ENCODE measurements at regions not wholly inside any gene's neighbourhood (a gene's known extent, or its start where the extent isn't known, plus 50 kb on each side); places are given as distances from the start of the nearest gene placed in this dataset.

GRCh38 chr7:49583440-49583839 is 190.0 kb upstream of the VWC2 start:
- Histone ChIP-seq H3K27me3 (ENCODE audit: control insufficient read depth, insufficient read depth, low read length) (no peaks in the 10 kb centered on the region), H3K4me3 (ENCODE audit: insufficient read depth, low read depth, low read length) (no peak overlapping the region), H3K56ac (ENCODE audit: extremely low read depth, insufficient read depth, low read length) (no peak overlapping the region), H3K18ac (ENCODE audit: low read depth, low read length) (no peak overlapping the region), H4K5ac (ENCODE audit: low read depth, low read length) (no peak overlapping the region), H3K4me2 (ENCODE audit: low read depth, low read length) (no peak overlapping the region), H2BK120ac (ENCODE audit: low read depth, low read length) (no peak overlapping the region), H4K20me1 (ENCODE audit: insufficient read depth, low read length) (no peaks in the 10 kb centered on the region), H2AK5ac (ENCODE audit: low read depth, low read length) (no peak overlapping the region), H2BK20ac (ENCODE audit: low read depth, low read length) (no peak overlapping the region), H3K4me1 (ENCODE audit: control insufficient read depth, insufficient read depth, low read length) (no peaks in the 10 kb centered on the region), H2AK9ac (replicated peaks; ENCODE audit: low read depth, low read length, poor library complexity) (no peak overlapping the region), H3K36me3 (ENCODE audit: control insufficient read depth, insufficient read depth, low read length) (no peaks in the 10 kb centered on the region), H3K9me1 (ENCODE audit: insufficient read depth, low read length) (no peaks in the 10 kb centered on the region), H4K91ac (ENCODE audit: insufficient read depth, low read depth, low read length) (no peak overlapping the region), H3K79me1 (ENCODE audit: low read depth in 1 of 2, low read length in 2 of 2) (no peaks in the 10 kb centered on the region), H3K14ac (replicated peaks; ENCODE audit: low read depth, low read length) (no peak overlapping the region), H3K9ac (ENCODE audit: low read depth, low read length) (no peak overlapping the region), H2AFZ (replicated peaks; ENCODE audit: low read length, poor library complexity) (no peak overlapping the region), H2BK5ac (ENCODE audit: low read depth, low read length, poor library complexity, severe bottlenecking) (no peak overlapping the region), H2BK15ac (ENCODE audit: low read depth, low read length) (no peak overlapping the region), H3K4ac (ENCODE audit: low read depth, low read length) (no peak overlapping the region), H3K9me3 (ENCODE audit: control insufficient read depth, insufficient read depth, low read length) (peaks cover 11% of the 10 kb centered on the region; the same call in 1 of the 2 replicates), H4K8ac (ENCODE audit: low read depth in 2 of 2, low read length in 2 of 2) (no peak overlapping the region), H3K27ac (ENCODE audit: insufficient read depth, low read length) (no peak overlapping the region), H3K23ac (ENCODE audit: low read depth, low read length) (no peak overlapping the region)
- DNase-seq (no peak), ATAC-seq (ENCODE audit: low read depth) (no peak)
- in situ Hi-C loops (cut with MboI; ENCODE audit: low sequenced_read_pairs), result no loop called here
- dilution Hi-C loops (cut with HindIII; ENCODE audit: low sequenced_read_pairs, unreplicated experiment), result no loop called here
- 60% methylated on average over 1 of the region's 4 CpGs; no CpG with 5 or more reads in 1 of the 2 experiments for WGBS, 2 experiments (ENCODE audit: extremely low coverage in 2 of 2, insufficient read length in 1 of 2)
- intact Hi-C loops (cut with micrococcal nuclease), result no loop called here
- TF ChIP-seq POLR2A (IDR thresholded peaks at IDR 0.05; ENCODE audit: low read depth, low read length) (no peak), MAFK (IDR thresholded peaks at IDR 0.05; ENCODE audit: low read depth, low read length) (no peak), RAD21 (IDR thresholded peaks at IDR 0.05; ENCODE audit: low read length) (no peak), CEBPB (IDR thresholded peaks at IDR 0.05; ENCODE audit: low read depth, low read length) (no peak)
- TF ChIP-seq, protein P1, sequence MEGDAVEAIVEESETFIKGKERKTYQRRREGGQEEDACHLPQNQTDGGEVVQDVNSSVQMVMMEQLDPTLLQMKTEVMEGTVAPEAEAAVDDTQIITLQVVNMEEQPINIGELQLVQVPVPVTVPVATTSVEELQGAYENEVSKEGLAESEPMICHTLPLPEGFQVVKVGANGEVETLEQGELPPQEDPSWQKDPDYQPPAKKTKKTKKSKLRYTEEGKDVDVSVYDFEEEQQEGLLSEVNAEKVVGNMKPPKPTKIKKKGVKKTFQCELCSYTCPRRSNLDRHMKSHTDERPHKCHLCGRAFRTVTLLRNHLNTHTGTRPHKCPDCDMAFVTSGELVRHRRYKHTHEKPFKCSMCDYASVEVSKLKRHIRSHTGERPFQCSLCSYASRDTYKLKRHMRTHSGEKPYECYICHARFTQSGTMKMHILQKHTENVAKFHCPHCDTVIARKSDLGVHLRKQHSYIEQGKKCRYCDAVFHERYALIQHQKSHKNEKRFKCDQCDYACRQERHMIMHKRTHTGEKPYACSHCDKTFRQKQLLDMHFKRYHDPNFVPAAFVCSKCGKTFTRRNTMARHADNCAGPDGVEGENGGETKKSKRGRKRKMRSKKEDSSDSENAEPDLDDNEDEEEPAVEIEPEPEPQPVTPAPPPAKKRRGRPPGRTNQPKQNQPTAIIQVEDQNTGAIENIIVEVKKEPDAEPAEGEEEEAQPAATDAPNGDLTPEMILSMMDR (conservative IDR thresholded peaks at IDR 0.05; ENCODE audit: low read depth, low read length), result no peak
- TF ChIP-seq, protein P2, sequence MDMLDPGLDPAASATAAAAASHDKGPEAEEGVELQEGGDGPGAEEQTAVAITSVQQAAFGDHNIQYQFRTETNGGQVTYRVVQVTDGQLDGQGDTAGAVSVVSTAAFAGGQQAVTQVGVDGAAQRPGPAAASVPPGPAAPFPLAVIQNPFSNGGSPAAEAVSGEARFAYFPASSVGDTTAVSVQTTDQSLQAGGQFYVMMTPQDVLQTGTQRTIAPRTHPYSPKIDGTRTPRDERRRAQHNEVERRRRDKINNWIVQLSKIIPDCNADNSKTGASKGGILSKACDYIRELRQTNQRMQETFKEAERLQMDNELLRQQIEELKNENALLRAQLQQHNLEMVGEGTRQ (IDR thresholded peaks at IDR 0.05; ENCODE audit: low read depth, low read length), result no peak
- CTCF ChIA-PET, result no interaction called here
- POLR2A ChIA-PET (ENCODE audit: unreplicated experiment), result no interaction called here
- no TSS peak for BruUV-seq (replicated peaks)

Data from IMR-90 (cell line).